ENCODE measurements at regions not wholly inside any gene's neighbourhood (a gene's known extent, or its start where the extent isn't known, plus 50 kb on each side); places are given as distances from the start of the nearest gene placed in this dataset.

- no peak for TF ChIP-seq CTCF (IDR thresholded peaks at IDR 0.05; ENCODE audit: poor library complexity, severe bottlenecking)
- TF ChIP-seq POLR2AphosphoS5 (IDR thresholded peaks at IDR 0.05), result no peak
- TF ChIP-seq REST (IDR thresholded peaks at IDR 0.05; ENCODE audit: borderline replicate concordance), result no peak
- TF ChIP-seq EZH2 (IDR thresholded peaks at IDR 0.05; ENCODE audit: borderline replicate concordance, insufficient read depth, low read length, poor library complexity, severe bottlenecking), result no peak
- no peak for TF ChIP-seq RAD21 (conservative IDR thresholded peaks at IDR 0.05)
- no peak for TF ChIP-seq TAF1 (IDR thresholded peaks at IDR 0.05; ENCODE audit: low read depth)
- TF ChIP-seq EP300 (conservative IDR thresholded peaks at IDR 0.05; ENCODE audit: poor library complexity, severe bottlenecking), result no peak
Observed at GRCh38 chr1:163703794-163704193, 382.0 kb downstream of the NUF2 start.

Data from neural cell (in vitro differentiated cells).